ENCODE measurements at regions not wholly inside any gene's neighbourhood (a gene's known extent, or its start where the extent isn't known, plus 50 kb on each side); places are given as distances from the start of the nearest gene placed in this dataset.

DNA sequence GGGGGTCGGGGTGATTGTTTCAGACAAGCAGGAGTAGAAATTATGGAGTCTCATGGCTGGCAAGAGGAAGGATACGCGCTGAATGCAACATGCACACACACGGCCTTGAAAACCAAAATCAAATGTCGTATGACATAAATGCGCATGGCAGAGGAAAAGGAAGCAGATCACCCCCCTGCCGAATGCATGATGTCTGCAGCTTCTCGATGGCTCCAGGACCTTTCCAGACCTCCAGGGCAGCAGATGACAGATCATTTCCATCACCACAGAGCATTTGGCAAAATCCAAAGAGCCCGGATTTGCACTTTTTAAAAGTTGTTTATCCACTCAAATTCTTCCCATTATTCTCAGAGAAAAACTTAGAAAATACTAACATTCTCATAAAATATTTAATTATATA is 211.7 kb downstream of the NHLRC3 start:
- H3K79me2 ChIP-seq (ENCODE audit: control insufficient read depth, insufficient read depth, low read length), result no peaks in the 10 kb centered on the region
- no peaks in the 10 kb centered on the region for H3K9me1 ChIP-seq (ENCODE audit: control insufficient read depth, insufficient read depth, low read length)
- in situ Hi-C loops (cut with MboI), result no loop called here
- H3K36me3 ChIP-seq (ENCODE audit: control insufficient read depth, insufficient read depth, low read length), result no peaks in the 10 kb centered on the region
- intact Hi-C loops (cut with micrococcal nuclease), result no loop called here
- no peaks in the 10 kb centered on the region for H4K20me1 ChIP-seq (replicated peaks; ENCODE audit: control insufficient read depth, insufficient read depth, low read length)
- ATAC-seq (no peak), FAIRE-seq (no peak), DNase-seq (ENCODE audit: extremely low read depth in 1 of 4, low spot score in 3 of 4) (no peak)
- H3K4me2 ChIP-seq (ENCODE audit: insufficient read depth, low read length), result no peak overlapping the region
- 0% methylated on average over 5 of the region's 9 CpGs for WGBS (ENCODE audit: insufficient coverage, low coverage, missing lambda C conversion rate)
- no peak overlapping the region for H2AFZ ChIP-seq (ENCODE audit: low read depth, low read length)
- no peak overlapping the region for H3K4me3 ChIP-seq
- H3K27me3 ChIP-seq (ENCODE audit: control insufficient read depth in 2 of 2, insufficient read depth in 2 of 2, low read length in 2 of 2), result no peaks in the 10 kb centered on the region
- ChIA-PET POLR2A (no interaction called here), CTCF (ENCODE audit: low intra/inter-chr PET ratio) (no interaction called here)
- H3K9ac ChIP-seq (ENCODE audit: insufficient read depth in 1 of 2, low read depth in 2 of 2, low read length in 2 of 2), result no peak overlapping the region
- no peaks in the 10 kb centered on the region for H3K4me1 ChIP-seq (replicated peaks in 1 of 2; ENCODE audit: control insufficient read depth in 2 of 2, insufficient read depth in 2 of 2, low read length in 2 of 2)
- H3K9me3 ChIP-seq (replicated peaks; ENCODE audit: control insufficient read depth, insufficient read depth, low read depth, low read length), result no peaks in the 10 kb centered on the region
- TF ChIP-seq U2AF2 (optimal IDR thresholded peaks at IDR 0.05; ENCODE audit: low read depth, low read length), result no peak
- TF ChIP-seq ZFP1 (CRISPR knock-in tag; IDR thresholded peaks at IDR 0.05), result no peak
- TF ChIP-seq CSDE1 (IDR thresholded peaks at IDR 0.05), result no peak
- no peak for TF ChIP-seq EP300 (IDR thresholded peaks at IDR 0.05; ENCODE audit: low read length)
- TF ChIP-seq, protein P1, sequence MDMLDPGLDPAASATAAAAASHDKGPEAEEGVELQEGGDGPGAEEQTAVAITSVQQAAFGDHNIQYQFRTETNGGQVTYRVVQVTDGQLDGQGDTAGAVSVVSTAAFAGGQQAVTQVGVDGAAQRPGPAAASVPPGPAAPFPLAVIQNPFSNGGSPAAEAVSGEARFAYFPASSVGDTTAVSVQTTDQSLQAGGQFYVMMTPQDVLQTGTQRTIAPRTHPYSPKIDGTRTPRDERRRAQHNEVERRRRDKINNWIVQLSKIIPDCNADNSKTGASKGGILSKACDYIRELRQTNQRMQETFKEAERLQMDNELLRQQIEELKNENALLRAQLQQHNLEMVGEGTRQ (CRISPR knock-in tag; IDR thresholded peaks at IDR 0.05), result no peak
- TF ChIP-seq, protein P2, sequence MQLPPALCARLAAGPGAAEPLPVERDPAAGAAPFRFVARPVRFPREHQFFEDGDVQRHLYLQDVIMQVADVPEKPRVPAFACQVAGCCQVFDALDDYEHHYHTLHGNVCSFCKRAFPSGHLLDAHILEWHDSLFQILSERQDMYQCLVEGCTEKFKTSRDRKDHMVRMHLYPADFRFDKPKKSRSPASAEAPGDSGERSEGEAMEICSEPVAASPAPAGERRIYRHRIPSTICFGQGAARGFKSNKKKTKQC (CRISPR knock-in tag; IDR thresholded peaks at IDR 0.05), result no peak
- no peak for TF ChIP-seq CHCHD3 (CRISPR knock-in tag; IDR thresholded peaks at IDR 0.05)
- TF ChIP-seq ZNF77 (CRISPR knock-in tag; IDR thresholded peaks at IDR 0.05), result no peak
- TF ChIP-seq EP400 (IDR thresholded peaks at IDR 0.05), result no peak
- no peak overlapping the region for H3K27ac ChIP-seq (ENCODE audit: extremely low read depth, low read depth, low read length)
- no TSS peak for BruUV-seq (replicated peaks)
